Endothelial cell of umbilical vein (primary cell): ENCODE measurements at regions not wholly inside any gene's neighbourhood (a gene's known extent, or its start where the extent isn't known, plus 50 kb on each side); places are given as distances from the start of the nearest gene placed in this dataset.

Experiments
- EZH2 ChIP-seq: IDR thresholded peaks from 2 replicates; pipeline ENCODE4 v1.6.1; 2012; ENCODE audit warnings: borderline replicate concordance, low read depth, mild to moderate bottlenecking, moderate library complexity, low read length, inconsistent platforms; ENCODE audit not compliant: severe bottlenecking
- MYC ChIP-seq: IDR thresholded peaks from one replicate; pipeline ENCODE4 v1.6.1; 2011; ENCODE audit warnings: mild to moderate bottlenecking, low read depth, low read length

GRCh38 chr16:61045931-61046330, 990.3 kb downstream of the CDH8 start:
- TF ChIP-seq MYC (no peak), EZH2 (no peak)
